CD4-positive, alpha-beta T cell treated with Interleukin-6 for 4 hours (primary cell): ENCODE measurements at regions not wholly inside any gene's neighbourhood (a gene's known extent, or its start where the extent isn't known, plus 50 kb on each side); places are given as distances from the start of the nearest gene placed in this dataset.

ENCODE experiments used
- DNase-seq: peaks from one replicate; pipeline ENCODE4 v3.0.0-alpha.2; 2020; ENCODE audit warnings: mixed read lengths

DNA sequence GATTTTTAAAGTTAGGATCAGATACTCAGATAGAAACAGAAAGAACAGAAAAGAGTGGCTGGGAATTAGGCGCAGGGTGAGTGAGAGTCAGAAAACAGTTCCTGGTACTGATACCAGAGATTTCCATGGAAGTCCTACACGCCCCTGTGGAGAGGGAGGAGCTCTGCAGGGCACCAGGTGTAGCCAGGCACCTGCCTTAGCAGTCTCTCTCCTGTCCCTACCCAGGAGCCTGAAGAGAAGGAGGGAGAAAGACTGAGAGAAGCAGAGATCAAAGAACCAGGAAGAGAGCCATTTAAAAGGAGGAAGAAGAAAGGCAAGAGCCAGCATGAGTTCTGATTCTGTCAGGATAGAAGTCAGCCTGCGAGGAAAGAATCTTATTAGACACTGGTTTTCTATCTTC is 65.0 kb downstream of the CBLN1 start:
- DNase-seq, result no peak

DNA sequence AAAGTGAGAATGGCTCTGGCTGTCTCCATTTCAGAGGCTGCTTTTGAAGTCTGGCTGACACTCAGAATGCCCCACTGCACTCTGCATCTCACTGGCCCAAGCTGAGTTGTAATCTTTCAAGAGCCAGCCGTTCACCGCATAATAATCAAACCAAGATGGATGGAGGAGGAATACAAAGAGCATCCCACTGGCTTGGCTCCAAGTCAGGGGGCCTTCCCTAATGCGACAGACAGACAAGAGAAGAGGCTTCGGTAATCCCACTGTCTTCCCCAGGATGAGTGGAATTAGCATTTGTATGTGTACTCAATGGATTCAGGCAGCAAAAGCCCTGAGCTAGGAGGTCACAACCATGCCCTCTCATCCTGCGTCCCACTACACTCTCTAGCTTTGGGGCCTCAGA is 68.0 kb downstream of the CBLN1 start:
- no peak for DNase-seq

DNA sequence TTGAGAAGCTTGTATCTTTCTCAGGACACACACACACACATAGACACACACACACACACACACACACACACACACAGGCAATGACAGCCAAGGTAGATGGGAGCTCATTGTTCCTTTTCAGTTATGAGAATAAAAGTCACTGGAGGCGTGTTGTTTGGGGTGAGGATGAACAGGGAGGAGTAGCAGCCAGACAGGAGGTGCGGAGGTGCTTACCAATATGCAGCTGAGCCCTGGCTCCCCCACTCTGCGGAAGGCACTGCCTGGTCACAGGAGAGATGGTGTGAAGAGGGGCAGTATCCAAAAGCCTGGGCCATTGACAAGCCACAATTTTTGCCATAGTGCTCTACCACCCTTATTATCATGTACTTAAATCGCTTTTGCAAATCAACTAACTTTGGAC is 77.4 kb downstream of the CBLN1 start:
- no peak for DNase-seq

DNA sequence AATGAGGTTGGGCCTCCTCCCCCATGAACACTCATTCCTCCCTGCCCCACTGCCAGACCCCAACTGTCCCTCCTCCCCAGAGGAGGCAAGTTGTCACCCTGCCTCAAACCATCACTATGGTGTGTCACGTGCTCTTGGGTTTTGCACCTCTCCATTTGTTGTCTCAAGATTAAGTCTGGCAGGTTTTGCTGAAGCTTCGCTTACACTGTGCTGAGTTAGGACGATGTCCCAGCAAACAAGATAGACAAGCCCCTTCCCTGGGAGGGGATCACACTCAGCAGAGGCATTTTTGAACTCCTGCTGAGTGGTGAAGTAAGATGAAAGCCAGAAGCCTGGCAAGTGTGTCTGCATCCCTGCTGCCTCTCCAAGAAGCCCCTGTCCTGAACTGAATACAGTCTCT is 78.3 kb downstream of the CBLN1 start:
- no peak for DNase-seq

DNA sequence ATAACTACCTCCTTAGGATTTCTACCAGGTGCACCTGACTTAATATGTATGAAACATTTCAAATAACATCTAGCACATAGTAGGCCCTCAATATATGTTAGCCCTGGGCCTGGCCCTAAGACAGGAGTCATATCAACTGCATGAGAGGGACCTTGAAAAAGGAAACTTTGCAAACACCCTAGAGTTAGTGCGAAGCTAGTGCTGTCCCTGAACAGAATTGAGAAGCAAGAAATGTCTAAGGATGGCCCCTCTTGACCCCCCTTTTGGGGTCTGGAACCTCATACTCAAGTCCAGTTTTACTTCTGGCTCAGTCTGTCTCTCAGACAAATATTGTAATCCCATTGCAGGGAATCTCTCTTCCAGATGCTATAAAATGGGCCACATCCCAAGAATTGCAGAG is 80.5 kb downstream of the CBLN1 start:
- DNase-seq, result no peak

DNA sequence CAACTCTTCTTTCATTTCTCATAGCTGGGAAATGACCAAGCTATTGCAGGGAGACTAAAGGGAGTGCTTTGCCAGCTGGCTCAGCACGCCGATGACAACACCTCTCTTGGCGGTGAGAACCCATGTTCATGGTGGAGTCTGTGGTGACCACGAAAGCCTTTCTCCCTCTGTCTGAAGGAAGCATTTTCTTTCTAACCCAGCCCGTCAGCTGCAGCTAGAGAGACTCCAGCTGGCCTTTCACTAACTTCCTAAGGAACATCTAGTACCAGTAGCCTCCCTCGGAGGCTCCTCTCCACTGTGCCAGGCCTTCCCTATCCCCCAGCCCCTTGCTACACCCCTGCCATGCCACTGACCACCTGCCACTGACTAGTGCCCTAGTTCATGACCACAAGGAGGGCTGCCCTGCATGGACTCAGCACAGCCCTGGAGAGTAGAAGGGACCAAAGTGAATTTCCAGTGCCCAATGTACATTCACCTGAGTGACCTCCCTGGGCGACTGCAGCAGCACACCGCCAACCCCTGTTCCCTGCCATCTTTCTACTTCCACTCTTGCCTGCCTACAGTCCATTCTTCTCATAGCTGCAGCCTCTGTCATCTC is 81.3 kb downstream of the CBLN1 start:
- no peak for DNase-seq

DNA sequence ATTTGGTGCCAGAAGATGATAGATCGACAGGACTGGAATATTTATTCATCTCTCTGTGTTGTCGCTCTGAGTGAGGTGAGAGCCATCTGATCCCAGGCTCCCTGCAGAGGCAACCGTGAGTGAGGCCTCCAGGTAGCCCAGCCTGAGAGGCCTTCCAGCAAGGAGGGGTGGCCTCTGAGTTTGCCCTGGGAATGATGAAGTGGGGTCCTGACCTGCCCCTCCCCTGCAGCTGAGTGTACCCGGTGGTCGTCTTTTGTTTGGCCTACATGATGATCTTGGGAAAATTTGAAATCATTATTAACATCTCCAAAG is 86.4 kb downstream of the CBLN1 start:
- DNase-seq, result no peak

DNA sequence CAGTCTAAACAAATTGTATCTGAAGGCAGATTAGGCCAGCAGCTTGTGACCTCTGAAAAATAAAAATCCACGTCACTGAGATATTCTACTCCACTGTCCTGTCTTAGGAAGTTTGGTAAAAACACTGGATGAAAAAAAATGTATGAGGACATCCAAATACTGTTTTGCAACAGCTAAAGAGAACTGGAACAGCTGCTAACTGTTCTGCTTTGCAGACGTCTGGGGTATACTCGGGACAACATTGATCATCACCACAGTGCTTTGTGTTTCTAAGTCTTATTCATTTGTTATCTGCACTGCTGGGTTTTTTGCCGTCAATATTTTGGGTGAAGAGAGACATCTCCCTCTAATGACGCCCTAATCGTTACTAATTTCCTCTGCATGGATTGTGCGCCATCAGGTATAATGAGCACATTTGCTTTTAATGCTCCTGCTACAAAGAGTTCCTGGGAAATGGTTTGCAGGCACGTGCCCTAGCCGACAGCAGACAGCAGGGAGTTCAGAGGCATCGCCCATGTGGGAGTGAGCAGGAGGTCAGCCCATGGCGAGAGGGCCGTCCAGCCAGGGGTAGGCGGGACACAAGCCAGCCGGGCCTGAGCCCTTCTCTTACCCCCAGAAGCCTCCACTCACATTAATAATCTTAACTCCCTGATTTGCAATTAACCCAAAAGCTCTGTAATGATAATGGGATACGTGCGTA is 87.0 kb downstream of the CBLN1 start:
- no peak for DNase-seq

DNA sequence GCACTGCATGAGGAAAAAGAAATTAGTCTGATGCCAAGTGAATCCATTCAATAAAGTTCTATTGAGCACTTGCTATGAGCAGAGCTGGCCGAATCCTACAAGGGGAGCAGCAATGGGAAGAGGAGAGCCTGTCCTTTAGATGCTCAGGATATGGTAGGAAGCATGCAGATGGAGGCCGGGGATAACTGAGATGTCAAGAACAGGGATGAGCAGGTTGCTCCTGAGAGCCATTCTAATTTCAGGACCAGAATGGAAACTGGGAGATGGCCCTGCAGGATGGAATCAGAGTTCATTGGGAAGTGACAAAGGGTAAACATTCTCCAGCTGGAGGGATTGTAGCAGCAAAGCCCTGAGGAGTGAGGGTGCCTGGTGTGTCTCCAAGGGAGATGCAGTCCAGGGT is 88.0 kb downstream of the CBLN1 start:
- DNase-seq, result no peak

DNA sequence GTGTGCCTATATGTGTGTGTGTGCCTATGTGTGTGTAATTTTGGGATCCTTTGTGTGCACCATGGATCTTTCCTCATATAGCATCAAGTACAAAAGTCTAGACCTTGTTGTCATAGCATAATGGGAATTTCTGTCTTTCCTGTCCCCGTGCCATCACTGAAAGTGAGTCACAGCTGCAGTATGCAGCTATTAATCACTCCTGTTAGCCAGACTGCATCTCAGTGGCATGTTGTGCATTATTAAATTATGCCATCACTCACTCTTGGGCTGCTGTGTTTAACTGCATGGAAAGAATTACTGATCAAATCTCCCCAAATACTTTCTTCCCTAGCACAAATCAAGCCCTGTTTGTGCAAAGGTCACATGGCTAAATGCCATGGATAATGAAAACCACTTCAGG is 92.4 kb downstream of the CBLN1 start:
- no peak for DNase-seq

DNA sequence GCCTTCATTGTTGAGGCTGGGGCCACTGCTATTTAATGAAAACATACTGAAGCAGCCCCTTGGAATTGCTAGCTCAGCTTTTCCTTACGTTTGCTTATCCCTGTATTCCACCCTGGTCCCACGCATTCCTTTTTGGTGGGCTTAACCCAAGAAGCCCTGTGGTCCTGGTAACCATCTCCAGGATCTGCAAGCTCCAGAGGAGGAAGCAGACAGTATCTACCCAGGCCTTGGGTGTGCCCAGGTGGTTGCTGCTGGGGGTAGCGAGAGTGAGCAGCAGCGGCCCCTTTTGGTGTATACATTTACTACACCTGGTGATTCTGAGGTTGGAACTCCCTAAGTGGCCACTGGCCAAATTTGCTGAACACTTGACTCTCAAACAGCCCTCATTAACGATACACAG is 97.7 kb downstream of the CBLN1 start:
- no peak for DNase-seq

DNA sequence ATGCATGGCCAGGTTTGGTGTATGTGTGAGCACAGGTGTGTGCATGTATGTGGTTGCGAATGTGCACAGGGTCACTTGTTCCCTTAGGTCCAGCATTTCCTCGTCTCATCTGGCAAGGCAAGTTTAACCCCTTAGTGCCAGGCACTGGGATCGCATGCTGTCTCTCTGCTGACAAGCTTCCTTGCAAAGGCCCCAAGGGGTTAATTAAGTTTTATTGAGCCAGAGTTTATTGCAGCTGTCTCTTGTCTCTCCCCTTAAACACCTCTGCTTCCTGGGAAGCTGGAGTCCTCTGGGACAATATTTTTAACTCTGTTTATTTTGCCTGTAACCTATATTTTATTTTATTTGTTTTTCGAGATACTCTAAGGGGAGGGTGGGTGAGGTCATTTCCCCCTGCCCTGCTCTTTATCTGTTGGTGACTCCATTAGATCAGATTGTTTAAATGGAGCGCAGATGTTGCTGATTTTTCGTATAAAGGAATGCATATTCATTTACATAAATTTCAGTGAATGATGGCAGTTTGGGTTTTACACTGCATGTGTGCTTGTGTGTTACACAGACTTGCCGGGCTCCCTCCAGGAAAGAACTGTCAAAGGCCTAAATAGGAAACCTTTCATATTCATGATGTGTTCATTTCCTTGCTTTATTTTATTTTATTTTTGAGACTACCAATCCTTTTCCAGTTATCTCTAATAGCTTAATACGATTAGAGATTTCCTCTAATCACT is 99.7 kb downstream of the CBLN1 start:
- DNase-seq, result no peak

DNA sequence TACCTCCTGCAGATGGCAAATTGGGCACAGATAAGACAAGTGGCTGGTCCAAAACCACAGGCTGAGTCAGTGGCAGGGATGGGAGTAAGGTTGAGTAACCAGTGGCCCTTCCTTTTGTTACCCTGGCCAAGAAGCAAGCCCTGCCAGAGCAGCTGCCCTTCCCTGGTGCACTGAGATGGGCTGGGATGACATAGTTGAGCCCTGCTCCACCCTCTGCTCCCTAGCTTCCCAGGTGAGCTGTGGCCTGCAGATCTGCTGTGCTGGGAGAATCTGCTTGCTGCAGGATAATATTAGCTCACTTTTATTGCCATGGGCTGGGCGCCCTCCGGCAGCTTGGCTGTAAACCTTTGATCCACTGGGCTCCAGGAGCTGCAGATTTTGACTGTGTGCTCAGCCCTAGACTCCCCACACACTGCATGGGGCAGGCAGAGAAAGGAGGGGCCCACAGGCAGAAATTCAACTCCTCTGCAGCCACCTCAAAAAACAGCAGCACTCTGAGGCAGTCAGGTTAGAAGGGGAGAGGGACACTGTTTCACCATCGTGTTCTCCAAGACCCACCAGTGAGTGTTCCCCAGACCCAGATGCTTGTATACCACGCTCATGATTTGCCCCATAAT is 101.8 kb downstream of the CBLN1 start:
- DNase-seq, result no peak

DNA sequence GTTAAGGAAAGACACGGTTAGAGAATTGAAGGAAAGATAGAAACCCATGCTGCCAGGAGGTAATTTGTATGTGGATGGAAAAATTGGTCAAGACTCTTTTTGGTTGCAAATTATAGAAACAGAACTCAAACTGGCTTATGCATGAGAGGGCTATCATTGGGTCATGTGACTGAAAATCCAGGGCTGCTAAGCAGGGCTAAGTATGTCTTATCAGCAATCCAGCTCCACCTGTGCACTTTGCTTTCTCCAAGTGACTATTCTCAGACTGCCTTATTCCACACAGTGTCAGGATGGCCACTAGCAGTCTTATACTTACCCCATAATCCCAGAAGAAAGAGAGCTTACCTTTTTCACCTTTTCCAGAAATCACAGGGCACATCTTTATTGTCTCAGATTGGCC is 113.5 kb downstream of the CBLN1 start:
- DNase-seq, result no peak

DNA sequence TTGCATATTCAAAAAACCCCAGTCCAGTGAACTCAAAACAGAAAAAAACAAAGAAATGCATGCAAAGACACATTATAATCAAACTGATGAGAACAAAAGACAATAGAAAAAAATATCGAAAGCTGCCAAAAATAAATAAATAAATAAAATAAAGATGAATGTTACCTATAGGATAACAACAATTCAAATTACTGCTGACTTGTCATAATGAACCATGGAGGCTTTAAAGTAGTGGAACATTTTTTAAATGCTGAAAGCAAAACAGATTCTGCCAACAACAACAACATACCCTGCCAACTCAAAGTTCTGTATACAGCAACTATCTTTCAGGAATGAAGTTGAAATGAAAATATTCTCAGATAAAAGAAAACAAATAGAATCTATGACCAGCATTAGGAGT is 116.6 kb downstream of the CBLN1 start:
- no peak for DNase-seq

DNA sequence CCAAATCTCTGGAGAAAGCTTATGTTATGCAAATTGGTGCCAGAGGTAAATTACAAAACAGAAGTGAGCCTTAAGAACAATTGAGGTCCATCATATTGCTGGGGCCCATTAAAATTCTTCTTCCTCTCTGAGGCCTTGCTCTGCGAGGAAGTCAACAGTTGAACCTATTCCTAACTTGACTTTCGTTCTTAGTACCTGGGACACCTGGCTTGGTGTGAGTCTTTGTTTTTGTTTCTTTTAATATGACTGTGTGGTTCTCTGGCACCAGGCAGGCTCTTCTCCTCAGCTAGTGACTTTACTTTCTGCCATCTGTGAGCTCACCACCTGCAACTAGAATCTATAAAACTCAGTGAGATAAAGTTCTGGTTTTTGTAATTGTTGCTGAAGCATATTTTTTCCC is 120.4 kb downstream of the CBLN1 start:
- DNase-seq, result no peak

DNA sequence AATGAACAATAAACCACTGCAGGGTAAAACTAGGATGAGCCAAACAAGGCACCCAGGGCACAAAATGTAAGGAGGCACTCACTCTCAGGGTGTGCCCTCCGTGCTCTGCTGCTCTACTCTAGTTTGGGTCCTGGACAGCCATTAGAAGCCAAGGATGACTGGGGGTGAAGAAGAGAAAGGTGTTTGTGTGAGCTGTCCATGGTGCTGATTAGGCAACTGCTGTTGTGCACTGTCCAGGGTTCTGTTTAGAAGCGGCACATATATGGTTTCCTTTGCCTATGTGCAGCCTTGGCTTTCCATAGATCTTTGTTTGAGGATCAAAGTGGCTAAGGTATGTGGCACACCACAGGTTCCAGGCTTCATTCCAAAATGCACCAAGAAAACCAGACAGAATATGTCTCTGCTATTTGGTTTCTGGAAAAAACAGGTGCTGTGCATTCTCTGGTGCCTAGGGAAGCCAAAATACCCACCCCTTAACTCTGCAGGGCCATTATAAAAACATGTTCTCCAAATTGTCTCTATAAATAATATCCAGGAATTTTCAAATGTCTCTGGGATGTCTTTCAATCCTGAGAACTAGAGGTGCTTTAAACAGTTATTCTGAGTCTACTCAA is 123.5 kb downstream of the CBLN1 start:
- no peak for DNase-seq

DNA sequence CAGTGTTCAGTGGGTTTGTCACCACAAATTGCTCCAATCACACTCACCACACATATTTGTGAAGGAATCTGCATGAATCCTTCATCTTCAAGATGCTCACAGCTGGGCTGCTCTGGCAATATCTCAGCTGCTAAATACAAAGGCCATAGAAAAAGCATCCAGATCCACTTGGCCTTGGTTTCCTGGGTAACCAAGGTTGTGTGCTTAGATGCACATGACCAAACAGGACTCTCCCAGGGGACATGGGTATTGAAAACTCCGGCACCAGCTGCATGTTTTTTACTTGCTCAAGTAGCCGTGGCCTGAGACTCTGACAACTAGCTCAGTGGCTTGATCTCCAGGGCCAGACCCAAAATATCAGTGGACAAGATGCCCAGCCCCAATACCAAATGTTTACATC is 131.3 kb downstream of the CBLN1 start:
- no peak for DNase-seq

DNA sequence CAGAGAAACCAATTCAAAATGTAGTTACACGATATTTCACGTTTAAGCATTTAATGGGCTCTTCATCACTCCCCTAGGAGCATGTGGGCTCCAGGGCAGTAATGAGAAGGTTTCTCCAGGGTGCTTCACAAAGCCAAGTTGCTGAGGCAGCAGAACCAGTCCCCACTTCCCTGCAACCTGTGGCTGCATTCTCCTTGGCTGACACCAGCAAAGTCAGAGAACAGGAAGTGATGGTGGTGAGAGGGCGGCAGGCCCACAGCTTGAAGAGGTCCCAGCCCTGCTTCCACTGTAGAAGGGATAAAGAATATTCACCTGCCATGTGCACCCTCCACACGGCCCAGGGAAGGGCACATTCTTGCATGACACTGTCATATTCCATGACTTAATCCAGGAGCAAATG is 133.2 kb downstream of the CBLN1 start:
- DNase-seq, result no peak

DNA sequence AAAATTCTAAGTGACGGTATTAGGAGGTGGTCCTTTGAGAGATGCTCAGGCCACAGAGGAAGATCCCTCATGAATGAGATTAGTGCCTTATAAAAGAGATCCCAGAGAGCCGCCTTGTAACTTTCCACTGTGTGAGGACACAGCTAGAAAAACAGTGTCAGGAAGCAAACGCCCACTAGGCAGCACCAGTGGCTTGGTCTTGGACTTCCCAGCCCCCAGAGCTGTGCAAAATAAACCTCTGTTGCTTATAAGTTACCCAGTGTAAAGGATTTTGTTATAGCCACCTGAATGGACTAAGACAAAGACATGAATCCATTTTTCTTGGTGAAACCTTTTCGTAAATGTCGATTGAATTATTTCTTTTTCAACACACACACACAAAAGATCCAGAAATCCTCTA is 141.0 kb downstream of the CBLN1 start:
- no peak for DNase-seq

DNA sequence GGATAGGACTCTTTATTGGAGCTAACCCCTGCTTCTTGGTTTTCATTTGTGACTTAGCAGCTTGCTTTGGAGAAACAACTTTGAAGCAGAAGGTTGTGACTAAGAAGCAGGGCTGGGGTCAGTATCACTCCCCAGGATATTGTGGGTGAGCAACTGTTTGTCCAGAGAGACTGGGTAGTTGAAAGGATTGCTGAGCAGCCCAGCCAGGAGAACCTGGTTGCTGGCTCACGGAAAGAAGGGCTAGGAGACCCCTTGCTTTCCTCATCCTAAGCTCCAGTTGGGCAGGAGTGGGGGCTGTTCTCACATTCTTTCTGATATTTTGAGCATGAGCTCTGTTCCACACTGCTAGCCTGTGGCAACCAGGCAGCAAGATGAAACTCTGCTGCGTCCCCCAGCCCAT is 151.2 kb downstream of the CBLN1 start:
- DNase-seq, result no peak

DNA sequence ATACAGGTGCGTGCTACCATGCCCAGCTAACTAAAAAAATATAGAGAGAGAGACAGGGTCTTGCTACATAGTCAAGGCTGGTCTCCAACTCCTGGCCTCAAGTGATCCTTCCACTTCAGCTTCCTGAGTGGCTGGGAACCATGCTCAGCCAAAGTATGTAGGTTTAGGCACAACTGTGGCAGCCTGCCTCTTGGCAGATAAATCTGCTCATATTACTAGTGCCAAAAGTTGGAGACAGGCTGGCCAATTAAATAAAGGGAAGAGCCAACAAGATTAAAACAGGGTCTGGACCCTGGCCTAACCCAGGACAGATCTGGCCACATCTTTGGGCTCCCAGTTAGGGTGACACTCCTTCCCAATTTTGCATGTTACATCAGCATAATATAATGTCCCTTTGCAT is 151.7 kb downstream of the CBLN1 start:
- DNase-seq, result no peak

DNA sequence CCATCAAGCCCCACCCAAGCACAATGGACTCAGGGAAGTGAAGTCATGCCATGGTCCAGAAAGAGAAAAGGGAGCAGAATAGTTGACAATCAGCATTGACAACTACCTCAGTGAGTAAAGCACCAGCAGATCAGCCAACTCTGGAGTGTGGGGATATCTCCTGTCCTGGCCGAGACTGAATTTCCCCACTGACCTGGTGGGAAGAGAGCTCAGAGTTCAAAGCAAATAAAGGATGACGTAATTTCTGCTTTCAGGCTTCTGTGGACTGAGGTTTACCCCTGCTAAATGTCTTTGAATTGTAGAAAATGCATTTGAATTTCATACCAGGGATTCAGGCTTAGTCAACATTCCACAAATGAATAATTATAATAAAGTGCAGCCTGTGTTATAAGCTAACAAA is 152.9 kb downstream of the CBLN1 start:
- no peak for DNase-seq

DNA sequence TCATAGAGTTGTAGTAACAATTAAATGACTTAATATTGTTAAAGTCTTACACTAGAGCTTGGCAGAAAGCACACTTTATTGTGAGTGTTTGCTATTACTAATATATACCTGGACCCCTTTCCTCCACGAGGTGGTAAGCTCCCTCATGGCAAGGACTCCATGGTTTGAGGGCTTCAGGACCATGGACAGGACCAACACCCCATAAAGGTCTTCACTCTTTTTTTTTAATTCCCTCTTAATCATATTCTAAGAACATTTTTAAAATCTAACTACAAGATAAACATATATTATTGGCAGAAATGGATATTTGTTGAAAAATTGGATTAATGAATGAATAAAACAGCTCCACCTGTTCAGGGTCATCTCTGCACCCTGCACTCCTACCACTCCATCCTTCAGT is 154.5 kb downstream of the CBLN1 start:
- no peak for DNase-seq
